PC-3 (cell line): ENCODE measurements at regions not wholly inside any gene's neighbourhood (a gene's known extent, or its start where the extent isn't known, plus 50 kb on each side); places are given as distances from the start of the nearest gene placed in this dataset.

Experiments used
- ATAC-seq: fragments of 200-7000 bp; cut with Tn5 transposase; 2 replicates; pipeline ENCODE4 v1.9.1; 2020; ENCODE audit warnings: mild to moderate bottlenecking, moderate library complexity
- BruUV-seq: library from RNA; stranded (reverse); fragments of 400-500 nt; replicated peaks from 2 replicates; lab custom pipeline; 2021; lab: Mats Ljungman, UMichigan
- CTCF ChIA-PET: fragments of 300-600 bp; sonication (Branson Sonifier 250); formaldehyde crosslinking; loops from one replicate; lab custom pipeline; 2022; ENCODE audit warnings: antibody characterized with exemption; lab: Charles Lee
- POLR2A ChIA-PET: fragments of 300-600 bp; sonication (Branson Sonifier 250); formaldehyde crosslinking; loops from one replicate; lab custom pipeline; 2022; ENCODE audit warnings: antibody characterized with exemption; ENCODE audit not compliant: unreplicated experiment; lab: Charles Lee
- DNase-seq: peaks from one replicate; pipeline ENCODE4 v3.0.0-alpha.2; 2015
- H2AFZ ChIP-seq: fragments of 300-600 bp; sonication (generic); 2 replicates; pipeline ENCODE4 v1.6.0; 2016; ENCODE audit warnings: antibody characterized with exemption, low read length
- H3F3A ChIP-seq: fragments of 300-600 bp; sonication (generic); one replicate; pipeline ENCODE4 v1.6.0; 2017; ENCODE audit warnings: antibody characterized with exemption, low read length, control low read depth, mild to moderate bottlenecking; ENCODE audit not compliant: unreplicated experiment
- H3K27ac ChIP-seq: fragments of 300-600 bp; sonication (generic); 2 replicates; pipeline ENCODE4 v1.5.1; 2016; ENCODE audit warnings: mild to moderate bottlenecking, low read length
- H3K27me3 ChIP-seq: fragments of 300-600 bp; sonication (generic); 2 replicates; pipeline ENCODE4 v1.6.1; 2016; ENCODE audit warnings: low read length, mixed read lengths
- H3K36me3 ChIP-seq: fragments of 300-600 bp; sonication (generic); 2 replicates; pipeline ENCODE4 v1.6.1; 2016; ENCODE audit warnings: low read depth, mixed run types, low read length, mixed read lengths
- H3K4me1 ChIP-seq: fragments of 300-600 bp; sonication (generic); 2 replicates; pipeline ENCODE4 v1.5.1; 2016; ENCODE audit warnings: low read length; ENCODE audit not compliant: insufficient read depth
- H3K4me2 ChIP-seq: fragments of 300-600 bp; sonication (generic); 2 replicates; pipeline ENCODE4 v1.6.0; 2016; ENCODE audit warnings: low read length
- H3K4me3 ChIP-seq: fragments of 300-600 bp; sonication (generic); 2 replicates; pipeline ENCODE4 v1.5.1; 2016; ENCODE audit warnings: mild to moderate bottlenecking, low read length, mixed read lengths
- H3K79me2 ChIP-seq: fragments of 300-600 bp; sonication (generic); 2 replicates; pipeline ENCODE4 v1.6.1; 2017; ENCODE audit warnings: low read length, mixed read lengths
- H3K9ac ChIP-seq: fragments of 300-600 bp; sonication (generic); 2 replicates; pipeline ENCODE4 v1.6.0; 2016; ENCODE audit warnings: mild to moderate bottlenecking, low read length
- H3K9me2 ChIP-seq: fragments of 300-600 bp; sonication (generic); replicated peaks from 2 replicates; pipeline ENCODE4 v1.6.1; 2016; ENCODE audit warnings: mixed run types, low read length, mixed read lengths
- H3K9me3 ChIP-seq: fragments of 300-600 bp; sonication (generic); 2 replicates; pipeline ENCODE4 v1.6.1; 2016; ENCODE audit warnings: low read length, mixed read lengths
- H4K20me1 ChIP-seq: fragments of 300-600 bp; sonication (generic); 2 replicates; pipeline ENCODE4 v1.6.1; 2016; ENCODE audit warnings: low read length, mixed read lengths
- EZH2 ChIP-seq: fragments of 300-600 bp; sonication (generic); IDR thresholded peaks from one replicate; pipeline ENCODE4 v1.6.1; 2017; ENCODE audit warnings: antibody characterized with exemption, mild to moderate bottlenecking, low read length; ENCODE audit not compliant: unreplicated experiment
- EZH2phosphoT487 ChIP-seq: fragments of 300-600 bp; sonication (generic); IDR thresholded peaks from 2 replicates; pipeline ENCODE4 v1.6.1; 2018; ENCODE audit warnings: mild to moderate bottlenecking, antibody characterized with exemption, low read length, borderline replicate concordance
- intact Hi-C: fragments of 100-400 bp; cut with micrococcal nuclease; formaldehyde crosslinking; loops from 2 replicates; pipeline ENCODE4 v1.9.0; 2023
- TF ChIP-seq, protein P1 (sequence below): fragments of 300-600 bp; sonication (generic); conservative IDR thresholded peaks from 2 replicates; pipeline ENCODE4 v1.5.1; 2017; ENCODE audit warnings: antibody characterized with exemption, low read depth, mild to moderate bottlenecking, low read length

DNA sequence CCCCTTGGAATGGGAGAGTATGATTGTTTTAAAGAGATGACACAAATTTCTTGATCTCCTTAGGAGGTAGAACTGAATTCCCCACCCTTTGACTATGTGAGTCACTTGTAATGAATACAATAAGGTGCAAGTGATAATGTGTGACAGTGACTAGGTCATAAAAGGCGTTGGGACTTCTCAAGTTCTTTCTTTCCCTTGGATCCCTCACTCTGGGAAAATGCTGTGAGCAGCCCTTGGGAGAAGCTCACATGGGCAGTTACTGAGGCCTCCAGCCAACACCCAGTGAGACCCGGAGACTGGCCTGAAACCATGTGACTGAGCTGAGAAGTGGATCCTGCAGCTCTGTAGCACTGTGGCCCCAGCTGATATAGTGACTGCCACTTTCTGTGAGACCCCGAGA is 66.4 kb upstream of the FAM180A start:
- ChIA-PET POLR2A (no interaction called here), CTCF (no interaction called here)
- Histone ChIP-seq H3K9me3 (no peaks in the 10 kb centered on the region), H4K20me1 (no peaks in the 10 kb centered on the region), H3K9me2 (no peaks in the 10 kb centered on the region), H2AFZ (no peak overlapping the region), H3K27ac (no peak overlapping the region), H3K9ac (no peak overlapping the region), H3K4me1 (no peaks in the 10 kb centered on the region), H3K4me3 (no peak overlapping the region), H3K4me2 (no peak overlapping the region), H3K36me3 (no peaks in the 10 kb centered on the region), H3F3A (no peaks in the 10 kb centered on the region), H3K79me2 (no peaks in the 10 kb centered on the region), H3K27me3 (peaks cover 42% of the 10 kb centered on the region)
- ATAC-seq (no peak), DNase-seq (no peak)
- TF ChIP-seq EZH2: no peak
- TF ChIP-seq EZH2phosphoT487: no peak
- intact Hi-C loops: no loop called here
- no TSS peak for BruUV-seq

DNA sequence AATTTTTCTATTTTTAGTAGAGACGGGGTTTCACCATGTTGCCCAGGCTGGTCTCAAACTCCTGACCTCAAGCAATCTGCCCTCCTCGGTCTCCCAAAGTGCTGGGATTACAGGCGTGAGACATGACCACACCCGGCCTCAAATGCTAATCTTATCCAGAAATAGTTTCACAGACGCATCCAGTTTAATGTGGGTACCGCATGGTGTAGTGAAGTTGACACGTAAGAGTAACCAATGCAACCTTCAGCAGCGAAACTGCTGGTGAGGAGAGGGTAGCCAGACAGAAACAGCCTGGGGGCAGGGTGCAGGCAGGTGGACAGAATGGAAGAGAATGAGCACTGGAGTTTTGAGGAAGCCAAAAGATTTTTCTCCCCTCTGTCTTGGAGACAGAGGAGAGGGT is 63.5 kb upstream of the FAM180A start:
- Histone ChIP-seq H3K4me1 (no peaks in the 10 kb centered on the region), H3K4me2 (no peak overlapping the region), H3K9ac (no peak overlapping the region), H3K36me3 (no peaks in the 10 kb centered on the region), H4K20me1 (no peaks in the 10 kb centered on the region), H3K79me2 (no peaks in the 10 kb centered on the region), H3K27me3 (peaks cover 25% of the 10 kb centered on the region), H3K27ac (no peak overlapping the region), H3F3A (no peaks in the 10 kb centered on the region), H3K9me2 (no peaks in the 10 kb centered on the region), H3K4me3 (no peak overlapping the region), H3K9me3 (no peaks in the 10 kb centered on the region), H2AFZ (no peak overlapping the region)
- BruUV-seq: no TSS peak
- no peak for TF ChIP-seq EZH2phosphoT487
- TF ChIP-seq EZH2: no peak
- TF ChIP-seq, protein P1, sequence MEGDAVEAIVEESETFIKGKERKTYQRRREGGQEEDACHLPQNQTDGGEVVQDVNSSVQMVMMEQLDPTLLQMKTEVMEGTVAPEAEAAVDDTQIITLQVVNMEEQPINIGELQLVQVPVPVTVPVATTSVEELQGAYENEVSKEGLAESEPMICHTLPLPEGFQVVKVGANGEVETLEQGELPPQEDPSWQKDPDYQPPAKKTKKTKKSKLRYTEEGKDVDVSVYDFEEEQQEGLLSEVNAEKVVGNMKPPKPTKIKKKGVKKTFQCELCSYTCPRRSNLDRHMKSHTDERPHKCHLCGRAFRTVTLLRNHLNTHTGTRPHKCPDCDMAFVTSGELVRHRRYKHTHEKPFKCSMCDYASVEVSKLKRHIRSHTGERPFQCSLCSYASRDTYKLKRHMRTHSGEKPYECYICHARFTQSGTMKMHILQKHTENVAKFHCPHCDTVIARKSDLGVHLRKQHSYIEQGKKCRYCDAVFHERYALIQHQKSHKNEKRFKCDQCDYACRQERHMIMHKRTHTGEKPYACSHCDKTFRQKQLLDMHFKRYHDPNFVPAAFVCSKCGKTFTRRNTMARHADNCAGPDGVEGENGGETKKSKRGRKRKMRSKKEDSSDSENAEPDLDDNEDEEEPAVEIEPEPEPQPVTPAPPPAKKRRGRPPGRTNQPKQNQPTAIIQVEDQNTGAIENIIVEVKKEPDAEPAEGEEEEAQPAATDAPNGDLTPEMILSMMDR: no peak
- ChIA-PET CTCF (no interaction called here), POLR2A (no interaction called here)
- no peak for DNase-seq
- no peak for ATAC-seq
- intact Hi-C loops: no loop called here

GRCh38 chr7:135811506-135811905 is 62.9 kb upstream of the FAM180A start:
- POLR2A ChIA-PET: no interaction called here
- no peaks in the 10 kb centered on the region for H3K9me2 ChIP-seq

More at GRCh38 chr7:135811506-135811905, 62.9 kb upstream of the FAM180A start:
- Histone ChIP-seq H3K27ac (no peak overlapping the region), H3K79me2 (no peaks in the 10 kb centered on the region), H3K4me1 (no peaks in the 10 kb centered on the region), H3K9me3 (no peaks in the 10 kb centered on the region), H4K20me1 (no peaks in the 10 kb centered on the region), H3K9ac (no peak overlapping the region), H3F3A (no peaks in the 10 kb centered on the region), H3K4me3 (no peak overlapping the region), H3K4me2 (no peak overlapping the region), H3K27me3 (peaks cover 21% of the 10 kb centered on the region), H3K36me3 (no peaks in the 10 kb centered on the region), H2AFZ (no peak overlapping the region)
- intact Hi-C loops: no loop called here
- DNase-seq: no peak
- ATAC-seq: no peak
- TF ChIP-seq, protein P1: no peak
- TF ChIP-seq EZH2: no peak
- TF ChIP-seq EZH2phosphoT487: no peak
- CTCF ChIA-PET: no interaction called here
- no TSS peak for BruUV-seq
